Parathyroid adenoma (tissue), 2 donors: ENCODE measurements at regions not wholly inside any gene's neighbourhood (a gene's known extent, or its start where the extent isn't known, plus 50 kb on each side); places are given as distances from the start of the nearest gene placed in this dataset.

Experiments
- H2AFZ ChIP-seq: fragments of 300-600 bp; sonication (generic); one replicate; pipeline ENCODE4 v1.7.0; 2017; ENCODE audit warnings: antibody characterized with exemption, mild to moderate bottlenecking
- H3K27ac ChIP-seq: fragments of 300-600 bp; sonication (generic); one replicate; pipeline ENCODE4 v1.7.0; 2017
- H3K27me3 ChIP-seq: fragments of 300-600 bp; sonication (generic); one replicate; pipeline ENCODE4 v1.7.0; 2017; ENCODE audit warnings: low read length; ENCODE audit not compliant: control insufficient read depth, insufficient read depth
- H3K36me3 ChIP-seq: fragments of 300-600 bp; sonication (generic); one replicate; pipeline ENCODE4 v1.7.0; 2017; ENCODE audit warnings: low read length; ENCODE audit not compliant: control insufficient read depth, insufficient read depth
- H3K4me1 ChIP-seq: fragments of 300-600 bp; sonication (generic); one replicate; pipeline ENCODE4 v1.7.0; 2017; ENCODE audit warnings: control low read depth
- H3K4me2 ChIP-seq: fragments of 300-600 bp; sonication (generic); one replicate; pipeline ENCODE4 v1.7.0; 2017; ENCODE audit warnings: low read length
- H3K4me3 ChIP-seq: fragments of 300-600 bp; sonication (generic); one replicate; pipeline ENCODE4 v1.7.0; 2017; ENCODE audit warnings: low read depth, low read length
- H3K79me2 ChIP-seq: fragments of 300-600 bp; sonication (generic); one replicate; pipeline ENCODE4 v1.7.0; 2017; ENCODE audit warnings: control low read depth
- H3K9ac ChIP-seq: fragments of 300-600 bp; sonication (generic); one replicate; pipeline ENCODE4 v1.7.0; 2017; ENCODE audit warnings: mild to moderate bottlenecking
- H3K9me3 ChIP-seq: fragments of 300-600 bp; sonication (generic); one replicate; pipeline ENCODE4 v1.7.0; 2017; ENCODE audit warnings: low read length; ENCODE audit not compliant: control insufficient read depth
- TF ChIP-seq, protein P1 (sequence below): fragments of 300-600 bp; sonication (generic); IDR thresholded peaks from one replicate; pipeline ENCODE4 v1.7.0; 2017; ENCODE audit warnings: antibody characterized with exemption, mild to moderate bottlenecking
- donor health status: primary hyperparathyroidism.

DNA sequence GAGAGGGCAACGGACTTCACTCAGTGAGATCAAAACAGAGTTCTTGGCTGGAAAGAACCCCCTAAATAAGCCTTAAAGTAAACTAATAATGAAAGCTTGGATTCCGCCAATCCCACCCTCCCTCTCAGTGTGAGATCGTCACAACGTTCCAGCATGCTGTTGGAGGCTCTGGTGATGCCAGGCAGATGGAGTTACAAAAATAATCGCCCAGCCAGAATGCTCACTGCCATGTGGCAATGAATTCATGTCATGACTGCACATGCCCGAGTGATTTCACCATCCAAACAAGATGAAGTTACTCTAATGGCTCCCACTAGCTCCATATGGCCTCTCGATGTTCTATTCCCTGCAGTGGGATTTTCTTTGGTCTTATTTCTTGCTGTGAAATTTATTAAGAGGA is 248.0 kb downstream of the SPATA18 start:
- Histone ChIP-seq H3K36me3 (no peaks in the 10 kb centered on the region), H3K4me1 (no peaks in the 10 kb centered on the region), H3K9ac (no peak overlapping the region), H3K4me3 (no peak overlapping the region), H3K79me2 (no peaks in the 10 kb centered on the region), H2AFZ (no peak overlapping the region), H3K27me3 (no peaks in the 10 kb centered on the region), H3K27ac (no peak overlapping the region), H3K4me2 (no peak overlapping the region), H3K9me3 (no peaks in the 10 kb centered on the region)
- TF ChIP-seq, protein P1, sequence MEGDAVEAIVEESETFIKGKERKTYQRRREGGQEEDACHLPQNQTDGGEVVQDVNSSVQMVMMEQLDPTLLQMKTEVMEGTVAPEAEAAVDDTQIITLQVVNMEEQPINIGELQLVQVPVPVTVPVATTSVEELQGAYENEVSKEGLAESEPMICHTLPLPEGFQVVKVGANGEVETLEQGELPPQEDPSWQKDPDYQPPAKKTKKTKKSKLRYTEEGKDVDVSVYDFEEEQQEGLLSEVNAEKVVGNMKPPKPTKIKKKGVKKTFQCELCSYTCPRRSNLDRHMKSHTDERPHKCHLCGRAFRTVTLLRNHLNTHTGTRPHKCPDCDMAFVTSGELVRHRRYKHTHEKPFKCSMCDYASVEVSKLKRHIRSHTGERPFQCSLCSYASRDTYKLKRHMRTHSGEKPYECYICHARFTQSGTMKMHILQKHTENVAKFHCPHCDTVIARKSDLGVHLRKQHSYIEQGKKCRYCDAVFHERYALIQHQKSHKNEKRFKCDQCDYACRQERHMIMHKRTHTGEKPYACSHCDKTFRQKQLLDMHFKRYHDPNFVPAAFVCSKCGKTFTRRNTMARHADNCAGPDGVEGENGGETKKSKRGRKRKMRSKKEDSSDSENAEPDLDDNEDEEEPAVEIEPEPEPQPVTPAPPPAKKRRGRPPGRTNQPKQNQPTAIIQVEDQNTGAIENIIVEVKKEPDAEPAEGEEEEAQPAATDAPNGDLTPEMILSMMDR, result no peak

DNA sequence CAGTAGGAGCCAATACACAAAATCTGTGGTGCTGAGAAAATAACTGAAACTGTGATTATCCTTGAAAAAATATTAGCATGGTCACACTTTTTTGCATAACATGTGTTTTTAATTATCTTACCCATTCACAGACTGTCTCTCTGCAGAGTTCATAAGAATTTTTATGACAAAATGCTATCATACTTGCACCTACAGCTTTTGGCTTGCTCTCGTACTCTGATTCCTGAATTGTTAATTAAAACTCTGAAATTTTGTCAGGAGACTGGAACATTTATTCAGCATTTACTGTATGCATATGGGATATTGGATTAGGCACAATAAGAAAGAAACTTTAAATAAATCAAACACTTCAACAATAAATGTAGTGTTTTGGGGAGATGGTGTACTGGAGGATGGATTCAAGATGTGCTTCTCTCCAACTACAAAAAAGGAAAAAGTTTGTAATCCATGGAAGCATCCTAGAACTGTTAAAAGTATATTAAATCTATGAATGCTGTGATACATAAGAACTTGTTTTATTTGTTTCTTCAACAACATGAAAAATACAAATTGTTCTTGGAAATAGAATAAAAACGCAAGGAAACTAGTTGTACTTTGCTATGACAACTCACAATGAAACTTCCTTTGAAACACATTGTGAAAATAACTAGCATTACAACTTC is 260.5 kb downstream of the SPATA18 start:
- Histone ChIP-seq H2AFZ (no peak overlapping the region), H3K27ac (no peak overlapping the region), H3K36me3 (no peaks in the 10 kb centered on the region), H3K27me3 (no peaks in the 10 kb centered on the region), H3K9ac (no peak overlapping the region), H3K4me3 (no peak overlapping the region), H3K9me3 (peaks cover 3% of the 10 kb centered on the region), H3K79me2 (no peaks in the 10 kb centered on the region), H3K4me2 (no peak overlapping the region), H3K4me1 (peaks cover 4% of the 10 kb centered on the region)
- TF ChIP-seq, protein P1, result no peak

DNA sequence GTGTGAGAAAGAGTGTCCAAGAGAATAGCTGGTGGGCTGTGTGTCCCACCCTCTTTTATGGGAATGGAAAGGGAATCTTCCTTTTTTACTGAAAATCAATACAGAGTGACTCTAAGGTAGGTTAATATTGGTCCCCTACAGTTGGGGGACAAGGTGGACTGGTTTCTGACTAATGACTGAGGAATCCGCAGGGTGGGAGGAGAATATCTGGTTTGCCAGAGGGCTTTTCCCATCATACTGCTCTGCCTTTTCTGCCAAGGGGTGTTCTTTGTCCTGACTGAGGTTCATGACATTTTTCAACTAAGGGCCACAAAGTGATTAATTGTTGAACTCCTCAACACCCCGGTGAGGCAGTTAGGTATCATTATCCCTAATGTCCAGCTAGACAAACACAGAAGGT is 261.6 kb downstream of the SPATA18 start:
- no peaks in the 10 kb centered on the region for H3K79me2 ChIP-seq
- H3K9ac ChIP-seq, result no peak overlapping the region
- peaks cover 3% of the 10 kb centered on the region for H3K9me3 ChIP-seq
- TF ChIP-seq, protein P1, result no peak
- H3K4me3 ChIP-seq, result no peak overlapping the region
- no peak overlapping the region for H2AFZ ChIP-seq
- H3K27me3 ChIP-seq, result no peaks in the 10 kb centered on the region
- H3K4me1 ChIP-seq, result peaks cover 4% of the 10 kb centered on the region
- no peaks in the 10 kb centered on the region for H3K36me3 ChIP-seq
- no peak overlapping the region for H3K4me2 ChIP-seq
- no peak overlapping the region for H3K27ac ChIP-seq

DNA sequence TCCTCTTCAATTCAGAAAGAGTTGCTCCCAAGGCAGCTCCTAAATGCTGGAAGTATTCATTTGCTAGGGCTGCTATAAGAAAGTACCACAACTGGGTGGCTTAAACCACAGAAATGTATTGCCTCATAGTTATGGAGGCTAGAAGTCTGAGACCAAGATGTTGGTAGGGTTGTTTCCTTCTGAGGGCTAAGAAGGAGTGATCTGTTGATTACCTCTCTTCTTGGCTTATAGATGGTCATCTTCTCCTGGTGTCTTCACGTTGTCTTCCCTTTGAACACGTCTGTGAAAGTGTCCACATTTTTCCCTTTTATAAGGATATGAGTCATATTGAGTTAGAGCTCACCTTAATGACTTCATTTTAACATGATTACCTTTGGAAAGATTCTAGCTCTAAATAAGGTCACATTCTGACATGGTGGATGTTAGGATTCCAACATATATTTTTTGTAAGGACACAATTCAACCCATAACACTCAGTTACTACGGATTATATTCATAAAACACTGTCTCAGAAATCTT is 266.3 kb downstream of the SPATA18 start:
- Histone ChIP-seq H3K9ac (no peak overlapping the region), H3K27ac (no peak overlapping the region), H3K9me3 (no peaks in the 10 kb centered on the region), H3K4me2 (no peak overlapping the region), H3K4me3 (no peak overlapping the region), H3K4me1 (peaks cover 4% of the 10 kb centered on the region), H2AFZ (no peak overlapping the region), H3K36me3 (no peaks in the 10 kb centered on the region), H3K27me3 (no peaks in the 10 kb centered on the region), H3K79me2 (no peaks in the 10 kb centered on the region)
- TF ChIP-seq, protein P1, result no peak

DNA sequence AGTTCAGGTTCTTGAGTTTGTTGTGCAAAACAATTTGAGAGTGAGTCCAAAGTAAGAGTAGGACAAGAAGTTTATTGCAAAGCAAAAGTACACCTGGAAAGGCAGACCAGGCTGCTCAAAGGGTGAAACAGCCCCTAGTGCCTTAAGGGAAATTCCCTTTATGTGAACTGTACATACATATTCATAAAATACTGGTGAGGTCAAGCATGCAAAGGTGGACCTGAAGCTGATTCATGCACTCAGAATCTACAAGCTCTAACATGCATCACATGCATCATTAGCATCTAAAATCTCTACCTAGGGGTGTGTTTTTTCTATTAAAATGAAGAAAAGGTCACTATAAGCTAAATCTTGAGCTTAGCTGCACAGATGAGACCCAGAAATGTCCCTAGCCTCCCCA is 266.9 kb downstream of the SPATA18 start:
- no peaks in the 10 kb centered on the region for H3K9me3 ChIP-seq
- TF ChIP-seq, protein P1, result no peak
- H3K4me3 ChIP-seq, result no peak overlapping the region
- H3K9ac ChIP-seq, result no peak overlapping the region
- no peak overlapping the region for H3K27ac ChIP-seq
- H3K27me3 ChIP-seq, result no peaks in the 10 kb centered on the region
- no peaks in the 10 kb centered on the region for H3K79me2 ChIP-seq
- H2AFZ ChIP-seq, result no peak overlapping the region
- H3K36me3 ChIP-seq, result no peaks in the 10 kb centered on the region
- no peak overlapping the region for H3K4me2 ChIP-seq
- H3K4me1 ChIP-seq, result peaks cover 4% of the 10 kb centered on the region
